NCI-H446 (cell line): ENCODE measurements at regions not wholly inside any gene's neighbourhood (a gene's known extent, or its start where the extent isn't known, plus 50 kb on each side); places are given as distances from the start of the nearest gene placed in this dataset.
"Not testable (repeated sequence)": the region's sequence is repeated elsewhere in the genome, so short reads cannot be mapped to it uniquely, and the experiment has no call there.

ENCODE experiments used
- DNase-seq, 2 experiments: peaks; one replicate each; lab custom pipeline; 2025; lab: John Stamatoyannopoulos, UW

- DNase-seq: no peak
These were observed 56.1 kb downstream of the CAPZA3 start for GRCh38 chr12:18794000-18794399.

- no peak for DNase-seq
These were observed 59.7 kb downstream of the CAPZA3 start for GRCh38 chr12:18797604-18798003.

GRCh38 chr12:18798535-18799361, 60.8 kb downstream of the CAPZA3 start:
- no peak for DNase-seq

GRCh38 chr12:18799561-18799960, 61.6 kb downstream of the CAPZA3 start:
- no peak for DNase-seq

- no peak for DNase-seq
These were observed 67.8 kb downstream of the CAPZA3 start for GRCh38 chr12:18805516-18806248.

- DNase-seq: no peak
These were observed 69.8 kb downstream of the CAPZA3 start for GRCh38 chr12:18807714-18808113.

GRCh38 chr12:18808221-18808620, 70.3 kb downstream of the CAPZA3 start:
- no peak for DNase-seq

GRCh38 chr12:18810537-18811253, 72.8 kb downstream of the CAPZA3 start:
- DNase-seq: no peak

GRCh38 chr12:18811273-18811672, 73.4 kb downstream of the CAPZA3 start:
- DNase-seq: no peak

GRCh38 chr12:18813753-18814152, 75.8 kb downstream of the CAPZA3 start:
- DNase-seq: no peak

GRCh38 chr12:18818579-18819268, 80.8 kb downstream of the CAPZA3 start:
- DNase-seq: no peak

- no peak for DNase-seq
These were observed 81.6 kb downstream of the CAPZA3 start for GRCh38 chr12:18819484-18819883.

GRCh38 chr12:18823461-18823860, 85.5 kb downstream of the CAPZA3 start:
- no peak for DNase-seq

GRCh38 chr12:18824287-18824686, 86.4 kb downstream of the CAPZA3 start:
- no peak for DNase-seq

GRCh38 chr12:18825138-18825537, 87.2 kb downstream of the CAPZA3 start:
- DNase-seq: no peak

GRCh38 chr12:18827913-18828312, 90.0 kb downstream of the CAPZA3 start:
- no peak for DNase-seq

GRCh38 chr12:18828483-18828882, 90.6 kb downstream of the CAPZA3 start:
- no peak for DNase-seq

GRCh38 chr12:18828987-18829386, 91.1 kb downstream of the CAPZA3 start:
- DNase-seq: no peak

GRCh38 chr12:18832932-18833331, 95.0 kb downstream of the CAPZA3 start:
- DNase-seq: not testable (repeated sequence)

GRCh38 chr12:18837025-18837424, 99.1 kb downstream of the CAPZA3 start:
- peak; percentile 30 to 59 for DNase-seq

- no peak for DNase-seq
These were observed 99.6 kb downstream of the CAPZA3 start for GRCh38 chr12:18837505-18837904.

- not testable (repeated sequence) for DNase-seq
These were observed 103.1 kb downstream of the CAPZA3 start for GRCh38 chr12:18840997-18841396.
